ENCODE measurements at regions not wholly inside any gene's neighbourhood (a gene's known extent, or its start where the extent isn't known, plus 50 kb on each side); places are given as distances from the start of the nearest gene placed in this dataset.

DNA sequence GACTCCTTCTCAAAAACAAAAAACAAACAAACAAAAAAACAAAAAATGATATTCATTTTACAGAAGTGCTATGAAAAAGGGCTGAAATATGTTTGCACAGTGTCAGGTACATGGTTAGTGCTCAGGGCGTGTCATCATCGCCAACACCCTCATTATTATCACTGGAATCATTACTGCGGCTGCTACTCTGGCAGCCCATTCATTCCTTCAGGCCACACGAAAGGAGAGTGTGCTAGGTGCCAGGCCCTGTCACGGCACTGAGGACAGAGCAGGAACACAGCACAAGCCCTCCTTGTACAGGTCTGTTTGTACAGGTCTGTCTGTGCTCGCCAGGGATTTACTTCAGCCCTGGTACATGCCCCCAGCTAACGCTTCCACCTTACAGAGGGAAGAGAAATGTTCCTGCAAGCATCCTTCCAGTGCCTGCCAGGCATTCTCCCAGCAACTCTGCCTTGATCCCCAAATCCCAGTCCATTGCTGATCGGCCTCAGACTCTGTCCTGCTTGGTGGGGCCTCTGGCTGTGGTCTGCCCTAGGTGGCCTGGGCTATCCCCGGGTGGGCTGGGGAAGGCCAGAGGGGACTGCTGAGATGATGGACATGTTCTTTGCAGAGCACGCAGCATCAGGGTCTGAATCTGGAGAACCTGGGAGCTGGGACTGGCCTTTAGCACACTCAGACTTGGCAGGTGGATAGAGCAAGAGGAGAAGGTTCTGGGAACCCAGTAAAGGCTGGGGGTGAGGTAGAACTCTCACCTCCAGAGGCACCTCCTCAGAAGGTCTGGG is 210.7 kb downstream of the URI1 start:
- DNase-seq (ENCODE audit: low read depth in 2 of 2), result no peak

GRCh38 chr19:30153326-30154210 is 211.5 kb downstream of the URI1 start:
- no peak for DNase-seq (ENCODE audit: low read depth in 2 of 2)

- DNase-seq (ENCODE audit: low read depth in 2 of 2), result no peak
Observed at GRCh38 chr19:30154410-30154809, 212.4 kb downstream of the URI1 start.

DNA sequence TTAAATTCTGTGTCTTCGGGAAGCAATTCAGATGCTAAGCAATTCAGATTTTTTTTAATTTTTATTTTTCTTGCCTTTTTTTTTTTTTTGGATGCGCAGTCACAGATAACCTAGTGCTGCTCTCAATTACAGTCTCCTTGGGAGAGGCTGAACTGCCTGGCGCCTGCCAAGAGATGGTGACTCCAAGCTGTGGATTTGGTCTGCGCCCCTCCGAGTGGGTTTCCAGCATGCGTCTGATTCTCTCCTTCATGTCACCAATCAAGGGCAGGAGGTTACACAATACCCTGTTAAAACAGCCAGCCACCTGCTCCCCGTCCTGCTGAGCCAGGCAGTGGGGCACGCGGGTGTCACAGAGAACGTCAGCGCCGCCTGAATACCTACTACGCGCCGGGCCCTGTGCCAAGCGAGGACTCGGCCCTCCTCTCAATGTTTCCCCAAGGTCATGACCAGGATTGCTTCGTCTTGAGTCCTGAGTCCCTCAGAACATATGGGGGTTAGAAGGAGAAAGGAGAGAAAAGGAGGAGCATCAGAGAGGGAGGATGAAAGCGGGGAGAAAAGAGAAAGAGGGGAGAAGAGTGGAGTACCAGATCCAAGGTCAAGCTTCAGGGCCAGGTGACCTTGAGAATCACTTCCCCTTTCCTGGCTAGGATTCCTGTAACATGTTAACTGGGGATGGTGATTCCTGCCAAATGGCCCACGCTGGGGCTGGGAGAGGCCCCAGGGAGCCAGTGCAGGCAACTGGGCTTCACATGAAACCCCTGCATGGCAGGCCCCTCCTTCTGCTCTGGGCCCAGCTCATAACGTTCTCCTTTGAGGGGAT is 213.6 kb downstream of the URI1 start:
- no peak for DNase-seq (ENCODE audit: low read depth in 2 of 2)

GRCh38 chr19:30156646-30157045 is 214.6 kb downstream of the URI1 start:
- DNase-seq (ENCODE audit: low read depth in 2 of 2), result no peak

DNA sequence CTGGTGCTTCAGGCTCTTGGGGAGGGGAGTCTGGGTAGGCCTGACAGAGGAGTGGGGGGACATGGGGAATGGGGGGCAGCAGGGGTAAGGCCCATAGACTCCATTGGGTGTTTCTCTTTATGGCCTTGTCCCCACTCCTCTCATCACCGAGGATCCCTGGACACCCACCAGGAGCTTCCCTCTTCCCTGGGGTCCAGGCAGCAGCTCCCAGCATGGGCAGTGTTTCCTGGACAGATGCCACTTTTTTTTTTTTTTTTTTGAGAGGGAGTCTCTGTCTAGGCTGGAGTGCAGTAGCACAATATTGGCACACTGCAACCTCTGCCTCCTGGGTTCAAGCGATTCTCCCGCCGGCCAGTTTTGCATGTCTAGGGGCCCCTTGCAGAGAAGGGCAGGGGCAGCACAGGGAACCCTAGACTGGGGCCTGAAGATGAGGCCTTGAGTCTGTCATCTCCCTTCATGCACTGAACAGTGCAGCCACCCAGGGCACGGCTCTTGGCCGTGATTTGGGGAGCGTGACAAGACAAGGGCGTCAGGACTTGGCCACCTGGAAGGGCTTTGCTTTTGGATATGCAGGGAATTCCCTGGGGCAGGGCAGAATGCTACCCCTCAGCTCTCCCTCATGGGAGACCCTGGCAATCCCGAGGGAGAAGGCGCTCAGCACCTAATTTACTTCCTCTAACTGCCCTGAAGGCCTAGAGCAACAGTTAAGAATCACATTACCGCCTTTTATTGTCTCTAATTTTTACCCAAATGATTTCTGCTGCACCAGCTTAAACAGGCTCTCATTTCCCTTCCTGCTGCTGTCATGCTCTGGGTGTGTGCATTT is 213.9 kb upstream of the ZNF536 start:
- DNase-seq (ENCODE audit: low read depth in 2 of 2), result no peak

DNA sequence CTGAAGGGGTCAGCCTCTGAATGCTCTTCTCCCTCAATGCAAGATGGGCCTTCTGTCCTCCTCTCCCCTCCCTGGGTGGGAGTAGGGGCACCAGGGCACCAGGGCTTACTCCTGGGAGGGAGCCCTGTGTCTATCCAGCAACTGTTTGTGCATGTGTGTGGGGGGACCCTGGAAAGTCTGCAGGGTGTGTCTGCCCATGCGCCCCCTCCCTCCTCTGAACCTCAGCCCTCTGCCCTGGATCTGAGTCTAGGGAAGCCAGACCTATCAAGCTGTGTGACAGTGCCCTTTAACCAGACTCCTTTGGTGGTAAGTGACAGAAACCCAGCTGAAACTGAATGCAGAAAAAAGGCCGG is 213.3 kb upstream of the ZNF536 start:
- no peak for DNase-seq (ENCODE audit: low read depth in 2 of 2)

GRCh38 chr19:30159636-30160035 is 212.5 kb upstream of the ZNF536 start:
- DNase-seq (ENCODE audit: low read depth in 2 of 2), result no peak

- no peak for DNase-seq (ENCODE audit: low read depth in 2 of 2)
Observed at GRCh38 chr19:30160426-30160825, 211.8 kb upstream of the ZNF536 start.

- no peak for DNase-seq (ENCODE audit: low read depth in 2 of 2)
Observed at GRCh38 chr19:30161021-30161655, 211.0 kb upstream of the ZNF536 start.

GRCh38 chr19:30161770-30162169 is 210.4 kb upstream of the ZNF536 start:
- no peak for DNase-seq (ENCODE audit: low read depth in 2 of 2)

DNA sequence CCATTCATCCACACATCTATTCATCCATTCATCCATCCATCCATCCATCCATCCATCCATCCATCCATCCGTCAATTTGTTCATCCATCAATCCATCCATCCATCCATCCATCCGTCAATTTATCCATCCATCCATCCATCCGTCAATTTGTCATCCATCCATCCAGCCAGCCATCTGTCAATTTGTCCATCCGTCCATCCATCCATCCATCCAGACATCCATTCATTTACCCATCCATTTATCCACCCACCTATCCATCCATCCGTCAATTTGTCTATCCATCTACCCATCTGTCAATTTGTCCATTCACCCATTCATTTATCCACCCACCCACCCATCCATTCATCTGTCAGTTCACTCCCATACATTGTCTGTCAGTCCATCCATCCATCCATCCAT is 209.5 kb upstream of the ZNF536 start:
- no peak for DNase-seq (ENCODE audit: low read depth in 2 of 2)

DNA sequence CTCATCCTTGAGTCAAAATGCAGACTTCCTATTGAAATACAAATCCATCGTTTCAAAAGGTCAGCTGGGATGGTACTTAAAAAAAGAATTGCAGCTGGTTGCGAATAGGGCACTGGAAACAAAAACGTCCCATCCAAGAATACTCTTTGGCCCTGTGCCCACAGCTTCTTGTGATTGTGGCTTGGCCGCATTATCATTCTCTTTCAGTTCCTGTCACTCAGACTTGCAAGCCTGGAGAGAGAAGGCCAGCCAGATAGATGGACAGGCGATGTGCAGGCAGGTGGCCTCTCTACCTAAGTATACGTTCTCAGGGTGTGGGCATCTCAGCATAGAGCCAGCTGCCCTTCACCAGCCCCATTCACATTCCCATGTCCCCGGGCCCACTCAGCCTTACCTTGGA is 208.5 kb upstream of the ZNF536 start:
- no peak for DNase-seq (ENCODE audit: low read depth in 2 of 2)

GRCh38 chr19:30165228-30165813 is 206.9 kb upstream of the ZNF536 start:
- DNase-seq (ENCODE audit: low read depth in 2 of 2), result no peak

- no peak for DNase-seq (ENCODE audit: low read depth in 2 of 2)
Observed at GRCh38 chr19:30167206-30167868, 204.8 kb upstream of the ZNF536 start.

GRCh38 chr19:30167976-30168635 is 204.1 kb upstream of the ZNF536 start:
- DNase-seq (ENCODE audit: low read depth in 2 of 2), result no peak

DNA sequence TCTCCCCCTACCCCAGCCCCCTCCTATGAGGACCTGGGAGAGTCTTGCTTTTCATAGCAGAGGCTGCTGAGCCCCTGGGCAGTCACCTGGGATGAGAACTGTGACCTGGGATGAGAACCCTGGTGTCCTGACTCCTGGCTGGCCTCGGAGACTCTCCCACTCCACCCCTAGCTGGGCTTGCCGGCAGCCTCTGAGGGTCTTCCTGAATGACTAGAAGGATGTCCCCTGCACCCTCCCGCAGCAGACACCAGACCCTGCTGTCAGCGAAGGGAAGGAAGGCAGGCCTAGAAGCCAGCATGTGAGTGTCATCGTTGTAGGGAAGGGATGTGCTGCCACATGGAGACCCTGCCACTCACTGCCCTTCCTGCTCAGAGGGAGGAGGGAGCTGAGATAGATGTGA is 203.4 kb upstream of the ZNF536 start:
- DNase-seq (ENCODE audit: low read depth in 2 of 2), result no peak

DNA sequence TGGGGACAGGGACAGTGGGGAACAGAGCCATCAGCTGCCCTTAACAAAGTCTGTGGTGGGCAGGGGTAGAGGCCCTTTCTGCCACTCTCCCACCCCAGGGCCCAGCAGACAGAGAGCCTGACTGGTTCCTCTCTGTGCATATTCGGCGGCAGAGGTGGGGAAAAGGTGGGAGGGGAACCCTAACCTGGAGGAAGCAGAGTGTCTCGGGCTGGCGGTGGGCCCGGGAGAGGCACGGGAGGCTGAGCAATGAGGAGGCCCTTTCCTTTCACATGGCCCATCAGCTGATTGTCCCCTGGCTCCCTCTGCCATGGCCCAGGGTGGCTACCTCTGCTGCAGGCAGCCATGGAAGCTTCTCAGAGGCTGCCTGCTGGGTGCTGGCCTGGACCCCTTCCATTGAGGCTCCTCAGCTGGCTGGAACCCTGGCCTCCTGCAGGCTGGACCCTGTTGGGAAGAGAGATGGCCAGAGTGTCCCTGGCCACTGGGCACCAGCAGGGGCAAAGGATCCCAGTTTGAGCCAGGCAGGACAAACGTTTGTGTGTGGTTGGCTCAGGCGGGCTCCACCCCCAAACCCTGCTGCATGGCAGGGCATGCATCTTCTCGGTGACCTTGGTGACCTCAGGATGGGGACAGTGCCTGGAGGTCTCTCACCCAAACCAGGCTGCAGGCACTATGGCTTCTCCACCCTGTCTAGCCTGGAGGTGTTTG is 202.8 kb upstream of the ZNF536 start:
- DNase-seq (ENCODE audit: low read depth in 2 of 2), result no peak

GRCh38 chr19:30170081-30170480 is 202.1 kb upstream of the ZNF536 start:
- no peak for DNase-seq (ENCODE audit: low read depth in 2 of 2)

Measured in stimulated activated CD8-positive, alpha-beta memory T cell treated with anti-CD3 and anti-CD28 coated beads, Interleukin-15, amount 100 ng/mL, for 48 hours (primary cell).